Lower lobe of right lung (tissue), 2 donors: ENCODE measurements at regions not wholly inside any gene's neighbourhood (a gene's known extent, or its start where the extent isn't known, plus 50 kb on each side); places are given as distances from the start of the nearest gene placed in this dataset.

Source experiments
- ATAC-seq, 2 donors: fragments of 200-7000 bp; cut with Tn5 transposase; one replicate each; pipeline ENCODE4 v1.9.1; 2020 to 2022; ENCODE audit warnings: mild to moderate bottlenecking in 2 of 2, moderate library complexity in 2 of 2
- DNase-seq: peaks from one replicate; pipeline ENCODE4 v3.0.0-alpha.2; 2020
- H3K27ac ChIP-seq: fragments of 200-600 bp; one replicate; pipeline ENCODE4 v1.8.0; 2022
- H3K27me3 ChIP-seq: fragments of 200-600 bp; one replicate; pipeline ENCODE4 v1.8.0; 2022; ENCODE audit warnings: low read depth
- H3K36me3 ChIP-seq: fragments of 200-600 bp; one replicate; pipeline ENCODE4 v1.8.0; 2022; ENCODE audit warnings: mild to moderate bottlenecking
- H3K4me1 ChIP-seq: fragments of 200-600 bp; one replicate; pipeline ENCODE4 v1.8.0; 2022
- H3K4me3 ChIP-seq: fragments of 200-600 bp; one replicate; pipeline ENCODE4 v1.8.0; 2022; ENCODE audit warnings: mild to moderate bottlenecking
- H3K9me3 ChIP-seq: fragments of 200-600 bp; one replicate; pipeline ENCODE4 v1.8.0; 2022
- CTCF ChIP-seq: fragments of 200-600 bp; IDR thresholded peaks from one replicate; pipeline ENCODE4 v1.8.0; 2022; ENCODE audit warnings: antibody characterized with exemption, mild to moderate bottlenecking
- intact Hi-C: fragments of 100-400 bp; cut with DNase I; formaldehyde crosslinking; loops from one replicate; pipeline ENCODE4 v1.11.0; 2022
- donor health status: DM: no; HTN: yes; CAD: no; lungs with severe emphysema.

GRCh38 chr5:174211277-174211626 lies 165.7 kb downstream of the NSG2 start:
- Histone ChIP-seq H3K27ac (no peak overlapping the region), H3K4me1 (no peaks in the 10 kb centered on the region), H3K9me3 (no peaks in the 10 kb centered on the region), H3K4me3 (no peak overlapping the region), H3K36me3 (no peaks in the 10 kb centered on the region), H3K27me3 (peaks cover 13% of the 10 kb centered on the region)
- TF ChIP-seq CTCF = no peak
- DNase-seq = no peak
- no peak for ATAC-seq
- intact Hi-C loops = no loop called here

- intact Hi-C loops = no loop called here
- Histone ChIP-seq H3K36me3 (no peaks in the 10 kb centered on the region), H3K4me1 (no peaks in the 10 kb centered on the region), H3K27me3 (no peaks in the 10 kb centered on the region), H3K9me3 (no peaks in the 10 kb centered on the region), H3K27ac (no peak overlapping the region), H3K4me3 (no peak overlapping the region)
- TF ChIP-seq CTCF = no peak
- no peak for DNase-seq
- ATAC-seq = no peak
These were observed 172.0 kb downstream of the NSG2 start for GRCh38 chr5:174217527-174217926.

GRCh38 chr5:174218162-174218561 lies 172.7 kb downstream of the NSG2 start:
- no peak for DNase-seq
- Histone ChIP-seq H3K27ac (no peak overlapping the region), H3K4me3 (no peak overlapping the region), H3K4me1 (no peaks in the 10 kb centered on the region), H3K27me3 (no peaks in the 10 kb centered on the region), H3K36me3 (no peaks in the 10 kb centered on the region), H3K9me3 (no peaks in the 10 kb centered on the region)
- TF ChIP-seq CTCF = no peak
- ATAC-seq = no peak
- intact Hi-C loops = no loop called here

GRCh38 chr5:174220417-174220816 lies 174.9 kb downstream of the NSG2 start:
- H3K4me1 ChIP-seq = no peaks in the 10 kb centered on the region
- H3K27ac ChIP-seq = no peak overlapping the region
- H3K9me3 ChIP-seq = no peaks in the 10 kb centered on the region
- ATAC-seq (no peak), DNase-seq (no peak)
- intact Hi-C loops = no loop called here
- no peak for TF ChIP-seq CTCF
- H3K4me3 ChIP-seq = no peak overlapping the region
- H3K36me3 ChIP-seq = no peaks in the 10 kb centered on the region
- peaks cover 3% of the 10 kb centered on the region for H3K27me3 ChIP-seq

GRCh38 chr5:174221436-174221835 lies 175.9 kb downstream of the NSG2 start:
- Histone ChIP-seq H3K4me1 (no peaks in the 10 kb centered on the region), H3K4me3 (no peak overlapping the region), H3K9me3 (no peaks in the 10 kb centered on the region), H3K36me3 (no peaks in the 10 kb centered on the region), H3K27me3 (peaks cover 3% of the 10 kb centered on the region), H3K27ac (no peak overlapping the region)
- intact Hi-C loops = no loop called here
- TF ChIP-seq CTCF = no peak
- ATAC-seq = no peak
- DNase-seq = no peak

- Histone ChIP-seq H3K4me3 (no peak overlapping the region), H3K9me3 (no peaks in the 10 kb centered on the region), H3K27me3 (peaks cover 3% of the 10 kb centered on the region), H3K4me1 (no peaks in the 10 kb centered on the region), H3K36me3 (no peaks in the 10 kb centered on the region), H3K27ac (no peak overlapping the region)
- ATAC-seq = no peak
- no peak for TF ChIP-seq CTCF
- DNase-seq = no peak
- intact Hi-C loops = no loop called here
These were observed 176.4 kb downstream of the NSG2 start for GRCh38 chr5:174221946-174222345.
